NB4 (cell line): ENCODE measurements at regions not wholly inside any gene's neighbourhood (a gene's known extent, or its start where the extent isn't known, plus 50 kb on each side); places are given as distances from the start of the nearest gene placed in this dataset.

Experiments used
- POLR2A ChIP-seq: IDR thresholded peaks from 2 replicates; pipeline ENCODE4 v1.6.1; 2011; ENCODE audit warnings: mild to moderate bottlenecking; ENCODE audit not compliant: insufficient read length; ENCODE audit errors: extremely low read depth
- TF ChIP-seq, protein P1 (sequence below): IDR thresholded peaks from one replicate; pipeline ENCODE4 v1.5.1; 2012; ENCODE audit warnings: low read depth, low read length
- TF ChIP-seq, protein P2 (sequence below): IDR thresholded peaks from 2 replicates; pipeline ENCODE4 v1.6.1; 2011; ENCODE audit warnings: low read depth, low read length

DNA sequence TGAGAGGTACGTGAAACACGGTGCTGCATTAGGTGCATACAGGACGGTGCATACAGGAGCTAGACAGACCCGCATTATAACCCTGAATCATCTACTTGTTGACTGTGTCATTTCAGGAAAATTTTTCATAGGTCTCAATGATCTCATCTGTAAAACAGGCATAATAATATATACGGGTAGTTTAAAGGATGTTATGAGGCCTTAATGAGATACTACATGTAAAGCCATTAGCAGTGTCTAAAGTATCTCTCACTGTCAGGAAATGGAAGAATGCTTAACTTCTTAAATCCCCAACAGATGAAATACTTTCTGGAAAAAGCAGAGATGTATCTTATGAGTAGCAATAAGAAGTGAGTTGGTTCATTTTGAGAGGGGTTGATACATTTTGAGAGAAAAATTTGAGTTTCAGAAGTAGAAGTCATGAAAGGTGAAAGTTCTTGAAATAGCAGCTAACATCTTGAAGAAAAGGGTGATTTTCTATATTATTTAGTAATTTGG is 669.6 kb downstream of the PTPRC start:
- TF ChIP-seq, protein P1, sequence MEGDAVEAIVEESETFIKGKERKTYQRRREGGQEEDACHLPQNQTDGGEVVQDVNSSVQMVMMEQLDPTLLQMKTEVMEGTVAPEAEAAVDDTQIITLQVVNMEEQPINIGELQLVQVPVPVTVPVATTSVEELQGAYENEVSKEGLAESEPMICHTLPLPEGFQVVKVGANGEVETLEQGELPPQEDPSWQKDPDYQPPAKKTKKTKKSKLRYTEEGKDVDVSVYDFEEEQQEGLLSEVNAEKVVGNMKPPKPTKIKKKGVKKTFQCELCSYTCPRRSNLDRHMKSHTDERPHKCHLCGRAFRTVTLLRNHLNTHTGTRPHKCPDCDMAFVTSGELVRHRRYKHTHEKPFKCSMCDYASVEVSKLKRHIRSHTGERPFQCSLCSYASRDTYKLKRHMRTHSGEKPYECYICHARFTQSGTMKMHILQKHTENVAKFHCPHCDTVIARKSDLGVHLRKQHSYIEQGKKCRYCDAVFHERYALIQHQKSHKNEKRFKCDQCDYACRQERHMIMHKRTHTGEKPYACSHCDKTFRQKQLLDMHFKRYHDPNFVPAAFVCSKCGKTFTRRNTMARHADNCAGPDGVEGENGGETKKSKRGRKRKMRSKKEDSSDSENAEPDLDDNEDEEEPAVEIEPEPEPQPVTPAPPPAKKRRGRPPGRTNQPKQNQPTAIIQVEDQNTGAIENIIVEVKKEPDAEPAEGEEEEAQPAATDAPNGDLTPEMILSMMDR, result no peak
- TF ChIP-seq, protein P2, sequence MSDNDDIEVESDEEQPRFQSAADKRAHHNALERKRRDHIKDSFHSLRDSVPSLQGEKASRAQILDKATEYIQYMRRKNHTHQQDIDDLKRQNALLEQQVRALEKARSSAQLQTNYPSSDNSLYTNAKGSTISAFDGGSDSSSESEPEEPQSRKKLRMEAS, result no peak
- TF ChIP-seq POLR2A, result no peak
